ENCODE measurements at regions not wholly inside any gene's neighbourhood (a gene's known extent, or its start where the extent isn't known, plus 50 kb on each side); places are given as distances from the start of the nearest gene placed in this dataset.

DNA sequence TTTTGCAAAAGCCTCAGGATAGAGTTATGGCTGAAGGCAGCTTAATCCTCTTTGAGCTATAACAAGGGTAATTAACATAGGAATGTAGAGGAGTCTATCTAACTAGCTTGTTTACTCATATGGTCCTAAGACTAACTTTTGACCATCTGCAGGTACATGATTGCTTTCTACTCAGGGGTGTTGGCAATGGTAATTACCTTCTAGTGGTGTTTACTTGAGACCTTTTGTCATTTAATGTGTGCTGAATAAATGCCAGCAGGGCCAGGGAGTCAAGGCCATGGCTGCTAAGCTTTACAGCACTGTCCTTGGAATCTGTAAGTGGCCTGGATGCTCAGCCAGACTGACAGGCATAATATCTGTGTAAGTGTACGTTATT lies 1325.0 kb downstream of the XPNPEP1 start:
- Histone ChIP-seq H3K27ac (no peak overlapping the region), H3K4me3 (IDR thresholded peaks at IDR 0.05; ENCODE audit: insufficient read depth, low read depth, low read length) (no peak overlapping the region), H3K4me2 (no peak overlapping the region), H4K20me1 (ENCODE audit: insufficient read depth) (no peaks in the 10 kb centered on the region), H3K9ac (no peak overlapping the region), H3K36me3 (ENCODE audit: insufficient read depth) (no peaks in the 10 kb centered on the region), H3K79me2 (ENCODE audit: insufficient read depth, low read depth) (no peaks in the 10 kb centered on the region), H3K4me1 (ENCODE audit: low read depth, poor library complexity, severe bottlenecking) (no peaks in the 10 kb centered on the region), H3K27me3 (ENCODE audit: insufficient read depth, low read depth) (no peaks in the 10 kb centered on the region), H2AFZ (ENCODE audit: low read depth) (no peak overlapping the region)
- TF ChIP-seq CTCF (conservative IDR thresholded peaks at IDR 0.05; ENCODE audit: low read depth, low read length): no peak

DNA sequence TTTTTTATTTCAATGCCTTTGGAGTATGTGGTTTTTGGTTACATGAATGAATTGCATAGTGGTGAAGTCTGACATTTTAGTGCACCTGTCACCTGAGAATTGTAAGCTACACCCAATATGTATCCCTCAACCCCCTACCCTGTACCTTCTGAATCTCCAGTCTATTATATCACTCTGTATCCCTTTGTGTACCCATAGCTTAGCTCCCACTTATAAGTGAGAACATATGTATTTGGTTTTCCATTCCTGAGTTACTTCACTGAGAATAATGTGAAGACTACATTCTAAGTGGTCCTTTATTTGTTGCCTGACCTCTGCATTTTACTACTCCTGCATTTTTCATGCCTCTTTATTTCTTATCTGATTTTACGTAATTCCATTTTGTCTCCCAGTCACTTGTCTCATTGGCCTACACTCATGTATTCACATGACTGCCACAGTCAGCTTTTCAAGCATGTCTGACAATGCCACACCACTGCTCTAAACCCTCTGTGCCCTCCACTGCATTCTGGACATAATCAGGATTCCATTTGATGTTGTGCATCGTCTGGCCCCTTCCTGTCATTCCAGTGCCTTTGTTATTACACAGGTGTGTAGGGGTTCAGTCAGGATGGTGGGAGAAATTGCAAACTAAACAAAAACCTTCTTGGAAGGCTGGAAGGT lies 1325.5 kb downstream of the XPNPEP1 start:
- no peaks in the 10 kb centered on the region for H4K20me1 ChIP-seq (ENCODE audit: insufficient read depth)
- no peaks in the 10 kb centered on the region for H3K79me2 ChIP-seq (ENCODE audit: insufficient read depth, low read depth)
- no peaks in the 10 kb centered on the region for H3K4me1 ChIP-seq (ENCODE audit: low read depth, poor library complexity, severe bottlenecking)
- no peak overlapping the region for H3K27ac ChIP-seq
- H3K36me3 ChIP-seq (ENCODE audit: insufficient read depth): no peaks in the 10 kb centered on the region
- no peaks in the 10 kb centered on the region for H3K27me3 ChIP-seq (ENCODE audit: insufficient read depth, low read depth)
- H3K9ac ChIP-seq: no peak overlapping the region
- TF ChIP-seq CTCF (conservative IDR thresholded peaks at IDR 0.05; ENCODE audit: low read depth, low read length): no peak
- H2AFZ ChIP-seq (ENCODE audit: low read depth): no peak overlapping the region
- H3K4me3 ChIP-seq (IDR thresholded peaks at IDR 0.05; ENCODE audit: insufficient read depth, low read depth, low read length): no peak overlapping the region
- H3K4me2 ChIP-seq: no peak overlapping the region

GRCh38 chr10:108597031-108597430 lies 1326.3 kb downstream of the XPNPEP1 start:
- no peak overlapping the region for H2AFZ ChIP-seq (ENCODE audit: low read depth)
- H3K4me1 ChIP-seq (ENCODE audit: low read depth, poor library complexity, severe bottlenecking): no peaks in the 10 kb centered on the region
- H3K27ac ChIP-seq: no peak overlapping the region
- no peaks in the 10 kb centered on the region for H3K36me3 ChIP-seq (ENCODE audit: insufficient read depth)
- H3K4me3 ChIP-seq (IDR thresholded peaks at IDR 0.05; ENCODE audit: insufficient read depth, low read depth, low read length): no peak overlapping the region
- no peak for TF ChIP-seq CTCF (conservative IDR thresholded peaks at IDR 0.05; ENCODE audit: low read depth, low read length)
- H4K20me1 ChIP-seq (ENCODE audit: insufficient read depth): no peaks in the 10 kb centered on the region
- H3K79me2 ChIP-seq (ENCODE audit: insufficient read depth, low read depth): no peaks in the 10 kb centered on the region
- no peak overlapping the region for H3K9ac ChIP-seq
- no peak overlapping the region for H3K4me2 ChIP-seq
- H3K27me3 ChIP-seq (ENCODE audit: insufficient read depth, low read depth): no peaks in the 10 kb centered on the region

GRCh38 chr10:108592956-108593355 lies 1330.4 kb downstream of the XPNPEP1 start:
- Histone ChIP-seq H3K9ac (no peak overlapping the region), H3K4me2 (no peak overlapping the region), H3K27ac (no peak overlapping the region), H3K4me1 (ENCODE audit: low read depth, poor library complexity, severe bottlenecking) (no peaks in the 10 kb centered on the region), H3K79me2 (ENCODE audit: insufficient read depth, low read depth) (no peaks in the 10 kb centered on the region), H3K4me3 (IDR thresholded peaks at IDR 0.05; ENCODE audit: insufficient read depth, low read depth, low read length) (no peak overlapping the region), H4K20me1 (ENCODE audit: insufficient read depth) (no peaks in the 10 kb centered on the region), H3K27me3 (ENCODE audit: insufficient read depth, low read depth) (no peaks in the 10 kb centered on the region), H2AFZ (ENCODE audit: low read depth) (no peak overlapping the region), H3K36me3 (ENCODE audit: insufficient read depth) (no peaks in the 10 kb centered on the region)
- TF ChIP-seq CTCF (conservative IDR thresholded peaks at IDR 0.05; ENCODE audit: low read depth, low read length): no peak

Data from KMS-11 (cell line).